ENCODE measurements at regions not wholly inside any gene's neighbourhood (a gene's known extent, or its start where the extent isn't known, plus 50 kb on each side); places are given as distances from the start of the nearest gene placed in this dataset.

DNA sequence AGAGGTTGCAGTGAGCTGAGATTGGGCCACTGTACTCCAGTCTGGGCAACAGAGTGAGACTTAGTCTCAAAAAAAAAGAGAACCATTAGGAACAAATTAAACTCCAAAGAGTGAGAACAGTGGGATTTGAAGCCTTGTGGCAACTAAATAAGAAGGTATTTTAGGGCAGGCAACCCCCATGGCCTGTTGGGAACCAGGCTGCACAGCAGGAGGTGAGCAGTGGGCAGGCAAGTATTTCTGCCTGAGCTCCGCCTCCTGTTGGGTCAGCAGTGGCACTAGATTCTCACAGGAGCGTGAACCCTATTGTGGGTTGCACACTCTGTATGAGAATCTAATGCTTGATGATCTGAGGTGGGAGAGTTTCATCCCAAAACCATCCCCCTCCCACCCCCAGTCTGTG lies 57.6 kb upstream of the MED9 start:
- DNase-seq: no peak

DNA sequence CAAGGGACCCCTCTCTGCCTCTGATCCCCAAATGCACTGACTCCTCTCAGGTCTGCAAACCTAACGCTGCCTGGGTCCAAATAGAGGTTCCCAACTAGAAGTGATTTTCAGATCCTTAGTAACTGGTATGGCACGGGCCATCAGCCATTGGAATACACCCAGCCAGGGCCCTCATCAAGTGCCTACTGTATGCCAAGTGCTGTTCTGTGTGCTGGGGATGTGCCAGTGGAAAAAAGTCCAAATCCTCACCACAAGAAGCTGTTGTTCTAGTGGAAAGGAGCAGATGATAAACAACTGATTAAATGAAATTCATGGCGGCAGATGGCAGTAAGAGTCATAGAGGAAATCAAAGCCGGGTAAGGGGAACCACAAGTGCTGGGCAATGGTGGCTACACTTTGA lies 57.2 kb upstream of the MED9 start:
- DNase-seq: no peak

DNA sequence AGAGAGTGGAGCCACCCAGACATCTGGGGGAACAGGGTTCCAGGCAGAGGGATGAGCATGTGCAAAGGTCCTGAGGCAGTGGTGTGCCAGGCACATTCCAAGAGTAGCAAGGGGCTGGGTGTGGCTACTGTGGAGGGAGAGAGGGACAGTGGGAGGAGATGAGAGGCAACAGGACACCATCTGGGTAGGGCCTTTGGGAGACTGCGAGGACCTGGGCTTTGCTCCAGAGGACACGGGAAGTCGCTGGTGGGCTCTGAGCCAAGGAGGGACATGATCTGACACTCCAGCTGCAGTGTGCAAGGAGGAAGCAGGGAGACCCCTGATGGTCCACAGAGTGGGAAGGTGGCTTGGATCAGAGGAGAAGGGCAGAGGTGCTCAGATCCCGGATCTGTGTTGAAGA lies 56.7 kb upstream of the MED9 start:
- DNase-seq: no peak

DNA sequence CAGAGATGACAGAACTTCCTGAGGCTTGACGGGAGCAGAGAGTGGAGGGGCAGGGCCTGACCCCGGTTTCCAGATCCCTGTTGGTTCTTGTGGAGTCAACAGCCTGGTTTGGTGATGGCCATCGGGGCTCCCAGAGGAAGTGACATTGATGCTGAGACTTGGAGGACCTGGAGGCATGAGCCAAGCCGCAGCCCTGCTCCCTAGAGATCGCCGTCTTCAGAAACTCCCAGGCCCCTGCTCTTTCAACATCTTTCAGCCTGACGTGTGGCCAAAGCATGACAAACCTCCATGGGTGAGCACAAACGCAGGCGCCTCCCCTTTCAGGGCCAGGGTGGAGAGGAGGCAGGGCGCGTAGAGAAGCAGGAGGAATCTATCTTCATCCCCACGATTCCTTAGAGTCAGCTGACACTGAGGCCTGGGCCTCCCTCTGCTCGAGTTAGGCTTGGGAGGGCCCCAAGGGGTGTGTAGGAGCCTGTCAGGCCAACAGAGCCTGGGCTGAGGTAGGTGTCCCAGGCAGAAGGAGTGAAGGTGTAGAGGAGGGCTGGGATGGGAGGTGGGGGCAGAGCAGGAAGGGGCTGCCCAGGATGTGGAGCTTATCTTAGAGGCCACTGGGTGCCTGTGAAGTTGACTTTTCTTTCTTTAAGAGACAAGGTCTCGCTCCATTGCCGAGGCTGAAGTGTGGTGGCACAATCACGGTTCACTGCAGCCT lies 56.1 kb upstream of the MED9 start:
- no peak for DNase-seq

DNA sequence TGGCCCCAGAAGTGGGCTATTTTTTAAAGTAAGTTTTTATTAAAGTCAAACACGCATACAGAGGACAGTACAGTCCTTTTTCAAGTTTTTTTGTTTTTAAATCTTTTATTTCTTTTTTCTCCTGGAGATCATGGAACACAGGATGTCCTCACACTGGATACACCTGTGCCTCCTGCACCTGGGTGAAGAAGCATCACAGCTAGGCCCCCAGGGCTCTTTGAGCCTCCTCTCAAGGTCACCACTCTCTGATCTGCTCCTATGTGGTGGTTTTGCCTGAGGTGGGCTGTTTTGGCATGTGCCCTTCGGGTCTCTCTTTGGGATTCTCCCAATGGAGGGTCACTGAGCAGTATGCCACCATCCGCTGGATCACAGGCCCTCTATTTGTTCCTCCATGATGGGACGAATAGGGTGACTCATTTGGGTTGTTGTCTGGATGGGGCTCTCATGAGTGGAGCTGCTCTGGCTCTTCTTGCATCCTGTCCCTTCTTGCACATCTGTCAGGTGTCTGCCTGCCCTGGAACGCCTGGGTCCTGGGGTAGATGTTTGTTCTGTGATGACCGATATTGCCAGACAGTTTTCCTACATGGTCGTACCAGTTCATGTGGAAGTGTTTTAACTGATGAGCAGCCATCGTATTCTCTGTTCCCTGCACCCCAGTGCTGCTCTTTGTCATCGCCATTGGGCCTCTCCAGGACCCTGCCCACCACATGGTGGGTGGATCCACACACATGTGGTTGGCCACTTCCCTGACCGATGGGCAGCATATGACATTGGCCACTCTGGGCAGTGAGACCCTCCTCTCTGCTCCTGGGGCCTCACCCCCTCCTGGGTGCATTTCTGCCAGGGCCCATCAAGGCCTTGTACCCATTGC lies 55.2 kb upstream of the MED9 start:
- DNase-seq: no peak

DNA sequence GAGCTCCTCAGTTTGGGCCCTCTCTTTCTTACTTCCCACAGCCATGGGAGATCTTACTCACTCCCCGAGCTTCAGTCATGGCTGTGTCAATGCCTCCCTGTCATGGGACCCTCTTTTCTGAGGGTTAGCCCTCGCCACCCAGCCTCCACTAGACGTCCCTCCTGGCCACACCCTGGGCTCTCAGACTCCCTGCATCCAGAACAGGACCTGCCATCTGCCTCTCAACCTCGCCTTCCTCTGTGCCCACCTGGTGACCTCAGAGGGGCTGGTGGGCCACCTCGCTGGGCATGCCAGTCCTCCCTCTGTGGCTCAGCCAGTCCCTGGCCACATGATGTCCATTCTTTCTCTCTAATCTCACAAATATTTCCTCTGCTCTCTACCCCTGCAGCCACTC lies 54.6 kb upstream of the MED9 start:
- DNase-seq: no peak

DNA sequence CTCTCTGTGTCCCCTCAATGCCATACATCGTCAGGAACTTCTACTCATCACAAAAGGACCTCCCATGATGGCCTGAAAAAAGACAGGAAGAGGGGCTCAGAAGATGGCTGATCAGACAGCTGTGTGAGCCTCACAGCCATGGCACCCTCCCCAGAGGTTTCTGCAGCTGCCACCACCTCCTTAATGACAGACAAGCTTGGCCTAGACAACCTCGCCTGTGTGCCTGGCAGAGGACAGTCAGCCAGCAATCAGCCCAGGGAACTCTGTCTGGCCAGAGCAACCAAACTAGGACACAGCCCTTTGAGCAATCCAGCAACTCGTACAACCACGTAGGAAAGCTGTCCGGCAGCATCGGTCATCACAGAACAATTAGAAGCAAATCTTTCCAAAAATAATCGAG lies 54.2 kb upstream of the MED9 start:
- DNase-seq: no peak

DNA sequence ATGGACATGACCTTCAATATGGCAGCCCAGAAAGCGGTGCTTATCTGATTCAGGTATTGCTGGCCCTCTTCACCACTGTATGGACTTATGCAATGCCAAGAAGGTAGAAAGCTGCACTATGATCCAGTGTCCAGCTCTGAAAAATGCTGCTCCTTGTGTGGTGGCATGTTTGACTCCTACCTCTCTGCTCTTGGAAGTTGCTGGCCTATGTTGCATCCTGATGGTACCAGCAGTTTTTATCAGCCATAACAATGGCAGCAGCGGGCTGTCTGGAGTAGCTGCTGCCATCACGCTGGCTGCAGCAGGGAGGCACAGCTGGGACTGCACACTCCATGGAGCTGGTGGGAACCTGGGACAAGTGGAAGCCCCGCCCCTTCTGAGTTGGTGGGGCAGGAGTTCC lies 53.1 kb upstream of the MED9 start:
- no peak for DNase-seq

DNA sequence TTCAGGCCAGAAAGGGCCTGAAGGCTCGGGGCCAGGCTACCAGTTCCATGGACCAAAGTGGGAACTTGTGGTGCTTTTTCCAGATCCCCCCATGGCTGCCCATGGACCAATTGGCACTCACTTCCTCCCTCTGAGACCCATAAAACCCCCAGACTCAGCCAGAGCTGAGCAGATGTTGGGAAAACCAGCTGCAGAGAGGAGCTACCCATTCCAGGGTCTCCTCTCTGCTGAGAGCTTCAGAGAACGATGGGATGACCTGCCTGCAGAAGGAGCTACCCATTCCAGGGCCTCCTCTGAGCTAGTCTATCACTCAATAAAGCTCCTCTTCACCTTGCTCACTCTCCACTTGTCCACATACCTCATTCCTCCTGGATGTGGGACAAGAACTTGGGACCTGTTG lies 52.2 kb upstream of the MED9 start:
- DNase-seq: no peak

DNA sequence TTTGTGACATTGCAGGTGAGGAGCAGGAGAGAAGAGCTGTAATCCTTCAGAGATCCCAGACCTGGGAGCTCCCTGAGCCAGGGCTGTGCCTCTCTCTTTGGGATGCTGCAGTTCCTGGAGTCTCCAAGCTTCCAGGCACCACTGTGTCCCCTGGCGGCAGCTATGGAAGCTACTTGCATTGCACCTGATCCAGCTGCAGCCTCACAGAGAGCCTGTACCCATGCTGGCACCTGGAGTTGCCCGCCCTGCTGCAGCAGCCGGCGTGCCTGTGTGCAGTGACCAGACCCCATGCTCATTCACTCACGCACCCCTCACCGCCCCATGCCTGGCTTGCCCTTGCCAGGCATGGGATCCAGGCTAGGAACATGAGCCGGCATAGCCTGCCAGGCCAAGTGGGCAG lies 51.8 kb upstream of the MED9 start:
- DNase-seq: no peak

DNA sequence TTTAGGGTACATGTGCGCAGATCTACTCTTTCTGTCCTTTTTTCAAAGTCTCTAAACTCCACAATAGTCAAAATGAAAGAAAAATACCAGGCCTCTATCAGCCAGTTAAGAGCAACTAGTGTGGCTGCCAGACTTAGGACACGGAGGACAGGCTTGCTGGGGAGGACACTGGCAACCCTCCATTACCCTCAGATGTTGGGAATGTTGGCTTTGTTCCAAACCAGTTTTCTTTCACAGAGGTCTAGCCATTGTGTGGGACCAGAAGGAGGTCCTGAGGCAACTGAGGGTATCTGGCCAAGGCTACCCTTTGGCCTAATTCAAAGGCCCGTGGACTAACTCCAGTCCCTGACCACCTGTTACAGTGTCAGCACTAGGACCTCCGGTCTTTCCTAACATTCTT lies 51.2 kb upstream of the MED9 start:
- no peak for DNase-seq

DNA sequence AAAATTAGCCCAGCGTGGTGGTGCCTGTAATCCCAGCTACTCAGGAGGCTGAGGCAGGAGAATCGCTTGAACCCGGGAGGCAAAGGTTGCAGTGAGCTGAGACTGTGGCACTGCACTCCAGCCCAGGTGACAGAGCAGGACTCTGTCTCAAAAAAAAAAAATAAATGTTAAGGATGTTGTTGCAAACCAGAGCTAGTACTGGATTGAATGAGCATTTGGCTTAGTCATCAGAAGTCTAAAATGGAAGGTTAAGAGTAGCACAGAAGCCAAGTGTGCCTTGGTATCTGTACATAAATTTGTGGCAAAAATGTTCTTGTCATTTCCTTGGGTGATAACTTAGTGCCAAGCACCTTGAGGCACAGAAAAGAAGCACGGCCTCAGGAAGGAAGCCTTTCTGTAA lies 50.6 kb upstream of the MED9 start:
- no peak for DNase-seq

All from activated CD4-positive, alpha-beta T cell treated with anti-CD3 and anti-CD28 coated beads for 1 hour (primary cell).